Right lobe of liver (tissue), 4 donors: ENCODE measurements at regions not wholly inside any gene's neighbourhood (a gene's known extent, or its start where the extent isn't known, plus 50 kb on each side); places are given as distances from the start of the nearest gene placed in this dataset.

Experiments
- CTCF ChIP-seq, 4 donors: fragments of 200-600 bp in 3 of 4; fragments of 450-650 bp in 1 of 4; IDR thresholded peaks; one replicate each; pipeline versions ENCODE4 v1.5.1 to v1.8.0; 2016 to 2022; ENCODE audit warnings: antibody characterized with exemption in 4 of 4, mild to moderate bottlenecking in 2 of 4
- POLR2A ChIP-seq: fragments of 450-650 bp; IDR thresholded peaks from one replicate; pipeline ENCODE4 v1.6.1; 2017; ENCODE audit warnings: antibody characterized with exemption, mild to moderate bottlenecking
- donor health status: DM: no; HTN: no; CAD: no.
- donor health status: DM: no; HTN: no; CAD: no.
- donor health status: DM: no; HTN: yes; CAD: no.

GRCh38 chr3:38990621-38991020 is 61.1 kb downstream of the SCN11A start:
- TF ChIP-seq CTCF (IDR thresholded peaks at IDR 0.05) (no peak), POLR2A (no peak)
